GM23338 (cell line): ENCODE measurements at regions not wholly inside any gene's neighbourhood (a gene's known extent, or its start where the extent isn't known, plus 50 kb on each side); places are given as distances from the start of the nearest gene placed in this dataset.
A peak's percentile ranks its signal among the peaks of the same experiment; 100 is the strongest.

Source experiments
- ATAC-seq: fragments of 200-7000 bp; cut with Tn5 transposase; 3 replicates; pipeline ENCODE4 v1.9.1; 2020
- DNase-seq: peaks from one replicate; pipeline ENCODE4 v3.0.0-alpha.2; 2015; ENCODE audit warnings: low spot score
- H2AFZ ChIP-seq: fragments of 200-600 bp; sonication (generic); 2 replicates; pipeline ENCODE4 v1.8.0; 2016; ENCODE audit warnings: antibody characterized with exemption, mild to moderate bottlenecking, moderate library complexity
- H3F3A ChIP-seq: fragments of 200-600 bp; sonication (generic); replicated peaks from 2 replicates; pipeline ENCODE4 v1.8.0; 2017; ENCODE audit warnings: antibody characterized with exemption, mixed run types, low read depth
- H3K27ac ChIP-seq: fragments of 200-600 bp; sonication (generic); 2 replicates; pipeline ENCODE4 v1.6.1; 2016; ENCODE audit warnings: low read depth
- H3K27me3 ChIP-seq: fragments of 200-600 bp; sonication (generic); 2 replicates; pipeline ENCODE4 v1.8.0; 2016; ENCODE audit warnings: mild to moderate bottlenecking, mixed run types, moderate library complexity; ENCODE audit not compliant: insufficient read depth
- H3K36me3 ChIP-seq: fragments of 200-600 bp; sonication (generic); 2 replicates; pipeline ENCODE4 v1.8.0; 2016; ENCODE audit warnings: mild to moderate bottlenecking; ENCODE audit not compliant: insufficient read depth
- H3K4me1 ChIP-seq: fragments of 200-600 bp; sonication (generic); 2 replicates; pipeline ENCODE4 v1.8.0; 2016; ENCODE audit warnings: mild to moderate bottlenecking, moderate library complexity; ENCODE audit not compliant: insufficient read depth
- H3K4me2 ChIP-seq: fragments of 200-600 bp; sonication (generic); 2 replicates; pipeline ENCODE4 v1.7.1; 2017; ENCODE audit warnings: mixed run types
- H3K4me3 ChIP-seq: fragments of 200-600 bp; sonication (generic); 2 replicates; pipeline ENCODE4 v1.6.1; 2016; ENCODE audit warnings: mixed run types
- H3K79me2 ChIP-seq: fragments of 200-600 bp; sonication (generic); replicated peaks from 2 replicates; pipeline ENCODE4 v1.8.0; 2017; ENCODE audit warnings: mild to moderate bottlenecking; ENCODE audit not compliant: insufficient read depth
- H3K9me2 ChIP-seq: fragments of 200-600 bp; sonication (generic); 2 replicates; pipeline ENCODE4 v1.8.0; 2017; ENCODE audit not compliant: insufficient read depth
- H4K20me1 ChIP-seq: fragments of 200-600 bp; sonication (generic); replicated peaks from 2 replicates; pipeline ENCODE4 v1.8.0; 2017; ENCODE audit warnings: mild to moderate bottlenecking; ENCODE audit not compliant: insufficient read depth
- H3K27ac Mint-ChIP-seq: 2 replicates; pipeline ENCODE4 v1.8.0; 2020; ENCODE audit warnings: inconsistent platforms, mild to moderate bottlenecking, moderate library complexity, mixed read lengths
- H3K27me3 Mint-ChIP-seq: 3 replicates; pipeline ENCODE4 v1.8.0; 2022; ENCODE audit warnings: low read depth, mild to moderate bottlenecking, moderate library complexity, mixed read lengths, inconsistent platforms; ENCODE audit not compliant: insufficient read depth, poor library complexity
- H3K36me3 Mint-ChIP-seq: 3 replicates; pipeline ENCODE4 v1.8.0; 2021; ENCODE audit warnings: low read depth, mild to moderate bottlenecking, inconsistent platforms, moderate library complexity, mixed read lengths
- H3K4me1 Mint-ChIP-seq: 3 replicates; pipeline ENCODE4 v1.8.0; 2020; ENCODE audit warnings: mild to moderate bottlenecking, inconsistent platforms, mixed read lengths
- H3K4me3 Mint-ChIP-seq: 3 replicates; pipeline ENCODE4 v1.8.0; 2021; ENCODE audit warnings: moderate library complexity, mild to moderate bottlenecking, inconsistent platforms, mixed read lengths
- H3K9me3 Mint-ChIP-seq: 3 replicates; pipeline ENCODE4 v1.8.0; 2020; ENCODE audit warnings: moderate library complexity, mild to moderate bottlenecking, inconsistent platforms, mixed read lengths
- CREB1 ChIP-seq: fragments of 250-450 bp; sonication (Bioruptor Pico); IDR thresholded peaks from 2 replicates; pipeline ENCODE4 v1.5.0; 2020; ENCODE audit warnings: low read depth, mild to moderate bottlenecking, moderate library complexity
- EZH2 ChIP-seq: fragments of 200-600 bp; sonication (generic); IDR thresholded peaks from one replicate; pipeline ENCODE4 v1.8.0; 2017; ENCODE audit warnings: antibody characterized with exemption, mild to moderate bottlenecking, low read depth; ENCODE audit not compliant: unreplicated experiment
- EZH2phosphoT487 ChIP-seq: fragments of 200-600 bp; sonication (generic); IDR thresholded peaks from one replicate; pipeline ENCODE4 v1.8.1; 2018; ENCODE audit warnings: antibody characterized with exemption; ENCODE audit not compliant: unreplicated experiment
- JUNB ChIP-seq: IDR thresholded peaks from one replicate; pipeline ENCODE4 v1.6.1; 2016; ENCODE audit warnings: antibody characterized with exemption; ENCODE audit not compliant: unreplicated experiment
- NANOG ChIP-seq: IDR thresholded peaks from 2 replicates; pipeline ENCODE4 v1.6.1; 2016; ENCODE audit warnings: antibody characterized with exemption, borderline replicate concordance
- POLR2AphosphoS5 ChIP-seq: IDR thresholded peaks from 2 replicates; pipeline ENCODE4 v1.6.1; 2016; ENCODE audit warnings: antibody characterized with exemption, low read depth
- STAT1 ChIP-seq: IDR thresholded peaks from one replicate; pipeline ENCODE4 v1.6.1; 2016; ENCODE audit warnings: antibody characterized with exemption; ENCODE audit not compliant: unreplicated experiment
- ZNF114 ChIP-seq: fragments of 250-450 bp; sonication (Bioruptor Pico); IDR thresholded peaks from 2 replicates; pipeline ENCODE4 v1.5.0; 2020; ENCODE audit warnings: mild to moderate bottlenecking, moderate library complexity
- ZNF331 ChIP-seq: fragments of 250-450 bp; sonication (Bioruptor Pico); IDR thresholded peaks from 2 replicates; pipeline ENCODE4 v1.5.0; 2020; ENCODE audit warnings: low read depth, mild to moderate bottlenecking, moderate library complexity
- TF ChIP-seq, protein P1 (sequence below): IDR thresholded peaks from 2 replicates; pipeline ENCODE4 v1.6.1; 2016; ENCODE audit warnings: antibody characterized with exemption
- TF ChIP-seq, protein P2 (sequence below): fragments of 250-450 bp; sonication (Bioruptor Pico); IDR thresholded peaks from 2 replicates; pipeline ENCODE4 v1.5.0; 2020; ENCODE audit warnings: mild to moderate bottlenecking, moderate library complexity
- TF ChIP-seq, protein P3 (sequence below), 2 experiments: fragments of 200-600 bp in 1 of 2; sonication (generic) in 1 of 2; conservative IDR thresholded peaks; 2 replicates each; pipeline versions ENCODE4 v1.5.1 to v1.6.1; 2016 to 2017; ENCODE audit warnings: antibody characterized with exemption in 2 of 2, low read depth in 2 of 2, mild to moderate bottlenecking in 2 of 2, moderate library complexity in 1 of 2
- TF ChIP-seq, protein P4 (sequence below): IDR thresholded peaks from one replicate; pipeline ENCODE4 v1.6.1; 2018; ENCODE audit warnings: antibody characterized with exemption; ENCODE audit not compliant: unreplicated experiment

DNA sequence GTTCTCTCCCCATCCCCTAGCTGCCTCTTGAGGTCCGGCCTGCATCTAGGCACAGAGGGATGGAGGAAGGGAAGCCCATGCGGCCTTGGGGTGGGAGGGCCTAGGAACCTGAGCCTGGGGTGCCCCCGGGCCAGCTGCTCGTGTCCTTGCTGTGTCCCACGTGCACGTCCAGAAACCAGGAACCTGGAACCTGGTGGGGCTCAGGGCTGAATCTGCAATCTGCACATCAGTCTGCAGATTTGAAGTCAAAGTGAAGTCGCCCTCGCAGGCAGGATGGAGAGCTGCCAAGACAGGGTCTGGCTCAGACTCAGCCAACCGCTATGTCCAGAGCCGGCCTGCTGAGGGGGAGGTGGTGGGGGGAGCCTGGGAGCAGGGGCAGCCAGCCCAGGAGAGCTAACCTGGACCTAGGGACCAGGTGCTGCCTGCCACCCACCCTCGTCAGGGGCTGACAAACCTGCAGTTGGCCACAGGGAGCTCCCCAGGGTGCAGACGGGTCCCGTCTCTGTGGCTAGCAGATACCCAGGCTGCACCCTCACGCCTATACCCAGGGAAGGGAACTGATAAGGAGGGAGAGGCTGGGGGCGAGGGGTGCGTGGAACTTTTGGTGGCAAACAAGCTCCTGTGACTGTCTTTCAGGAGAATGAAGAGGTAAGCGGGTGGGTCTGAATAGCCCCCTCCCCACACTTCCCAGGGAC, 103.5 kb upstream of the SIMC1 start:
- H3K4me2 ChIP-seq: peak overlapping the region; percentile 92
- peaks cover 40% of the 10 kb centered on the region for H3K27me3 ChIP-seq
- H3K36me3 Mint-ChIP-seq: no peaks in the 10 kb centered on the region; the same call in 2 of the 3 replicates
- H3K4me1 ChIP-seq: no peaks in the 10 kb centered on the region; the same call in 1 of the 2 replicates
- no peaks in the 10 kb centered on the region for H3K9me2 ChIP-seq
- no peak overlapping the region for H3K27ac Mint-ChIP-seq
- TF ChIP-seq, protein P1, sequence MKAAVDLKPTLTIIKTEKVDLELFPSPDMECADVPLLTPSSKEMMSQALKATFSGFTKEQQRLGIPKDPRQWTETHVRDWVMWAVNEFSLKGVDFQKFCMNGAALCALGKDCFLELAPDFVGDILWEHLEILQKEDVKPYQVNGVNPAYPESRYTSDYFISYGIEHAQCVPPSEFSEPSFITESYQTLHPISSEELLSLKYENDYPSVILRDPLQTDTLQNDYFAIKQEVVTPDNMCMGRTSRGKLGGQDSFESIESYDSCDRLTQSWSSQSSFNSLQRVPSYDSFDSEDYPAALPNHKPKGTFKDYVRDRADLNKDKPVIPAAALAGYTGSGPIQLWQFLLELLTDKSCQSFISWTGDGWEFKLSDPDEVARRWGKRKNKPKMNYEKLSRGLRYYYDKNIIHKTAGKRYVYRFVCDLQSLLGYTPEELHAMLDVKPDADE: no peak
- TF ChIP-seq ZNF331 (CRISPR knock-in tag) (no peak), ZNF114 (CRISPR knock-in tag) (no peak), NANOG (no peak), POLR2AphosphoS5 (no peak), EZH2phosphoT487 (no peak), EZH2 (no peak), STAT1 (no peak), CREB1 (CRISPR knock-in tag) (no peak), JUNB (no peak)
- TF ChIP-seq, protein P2, sequence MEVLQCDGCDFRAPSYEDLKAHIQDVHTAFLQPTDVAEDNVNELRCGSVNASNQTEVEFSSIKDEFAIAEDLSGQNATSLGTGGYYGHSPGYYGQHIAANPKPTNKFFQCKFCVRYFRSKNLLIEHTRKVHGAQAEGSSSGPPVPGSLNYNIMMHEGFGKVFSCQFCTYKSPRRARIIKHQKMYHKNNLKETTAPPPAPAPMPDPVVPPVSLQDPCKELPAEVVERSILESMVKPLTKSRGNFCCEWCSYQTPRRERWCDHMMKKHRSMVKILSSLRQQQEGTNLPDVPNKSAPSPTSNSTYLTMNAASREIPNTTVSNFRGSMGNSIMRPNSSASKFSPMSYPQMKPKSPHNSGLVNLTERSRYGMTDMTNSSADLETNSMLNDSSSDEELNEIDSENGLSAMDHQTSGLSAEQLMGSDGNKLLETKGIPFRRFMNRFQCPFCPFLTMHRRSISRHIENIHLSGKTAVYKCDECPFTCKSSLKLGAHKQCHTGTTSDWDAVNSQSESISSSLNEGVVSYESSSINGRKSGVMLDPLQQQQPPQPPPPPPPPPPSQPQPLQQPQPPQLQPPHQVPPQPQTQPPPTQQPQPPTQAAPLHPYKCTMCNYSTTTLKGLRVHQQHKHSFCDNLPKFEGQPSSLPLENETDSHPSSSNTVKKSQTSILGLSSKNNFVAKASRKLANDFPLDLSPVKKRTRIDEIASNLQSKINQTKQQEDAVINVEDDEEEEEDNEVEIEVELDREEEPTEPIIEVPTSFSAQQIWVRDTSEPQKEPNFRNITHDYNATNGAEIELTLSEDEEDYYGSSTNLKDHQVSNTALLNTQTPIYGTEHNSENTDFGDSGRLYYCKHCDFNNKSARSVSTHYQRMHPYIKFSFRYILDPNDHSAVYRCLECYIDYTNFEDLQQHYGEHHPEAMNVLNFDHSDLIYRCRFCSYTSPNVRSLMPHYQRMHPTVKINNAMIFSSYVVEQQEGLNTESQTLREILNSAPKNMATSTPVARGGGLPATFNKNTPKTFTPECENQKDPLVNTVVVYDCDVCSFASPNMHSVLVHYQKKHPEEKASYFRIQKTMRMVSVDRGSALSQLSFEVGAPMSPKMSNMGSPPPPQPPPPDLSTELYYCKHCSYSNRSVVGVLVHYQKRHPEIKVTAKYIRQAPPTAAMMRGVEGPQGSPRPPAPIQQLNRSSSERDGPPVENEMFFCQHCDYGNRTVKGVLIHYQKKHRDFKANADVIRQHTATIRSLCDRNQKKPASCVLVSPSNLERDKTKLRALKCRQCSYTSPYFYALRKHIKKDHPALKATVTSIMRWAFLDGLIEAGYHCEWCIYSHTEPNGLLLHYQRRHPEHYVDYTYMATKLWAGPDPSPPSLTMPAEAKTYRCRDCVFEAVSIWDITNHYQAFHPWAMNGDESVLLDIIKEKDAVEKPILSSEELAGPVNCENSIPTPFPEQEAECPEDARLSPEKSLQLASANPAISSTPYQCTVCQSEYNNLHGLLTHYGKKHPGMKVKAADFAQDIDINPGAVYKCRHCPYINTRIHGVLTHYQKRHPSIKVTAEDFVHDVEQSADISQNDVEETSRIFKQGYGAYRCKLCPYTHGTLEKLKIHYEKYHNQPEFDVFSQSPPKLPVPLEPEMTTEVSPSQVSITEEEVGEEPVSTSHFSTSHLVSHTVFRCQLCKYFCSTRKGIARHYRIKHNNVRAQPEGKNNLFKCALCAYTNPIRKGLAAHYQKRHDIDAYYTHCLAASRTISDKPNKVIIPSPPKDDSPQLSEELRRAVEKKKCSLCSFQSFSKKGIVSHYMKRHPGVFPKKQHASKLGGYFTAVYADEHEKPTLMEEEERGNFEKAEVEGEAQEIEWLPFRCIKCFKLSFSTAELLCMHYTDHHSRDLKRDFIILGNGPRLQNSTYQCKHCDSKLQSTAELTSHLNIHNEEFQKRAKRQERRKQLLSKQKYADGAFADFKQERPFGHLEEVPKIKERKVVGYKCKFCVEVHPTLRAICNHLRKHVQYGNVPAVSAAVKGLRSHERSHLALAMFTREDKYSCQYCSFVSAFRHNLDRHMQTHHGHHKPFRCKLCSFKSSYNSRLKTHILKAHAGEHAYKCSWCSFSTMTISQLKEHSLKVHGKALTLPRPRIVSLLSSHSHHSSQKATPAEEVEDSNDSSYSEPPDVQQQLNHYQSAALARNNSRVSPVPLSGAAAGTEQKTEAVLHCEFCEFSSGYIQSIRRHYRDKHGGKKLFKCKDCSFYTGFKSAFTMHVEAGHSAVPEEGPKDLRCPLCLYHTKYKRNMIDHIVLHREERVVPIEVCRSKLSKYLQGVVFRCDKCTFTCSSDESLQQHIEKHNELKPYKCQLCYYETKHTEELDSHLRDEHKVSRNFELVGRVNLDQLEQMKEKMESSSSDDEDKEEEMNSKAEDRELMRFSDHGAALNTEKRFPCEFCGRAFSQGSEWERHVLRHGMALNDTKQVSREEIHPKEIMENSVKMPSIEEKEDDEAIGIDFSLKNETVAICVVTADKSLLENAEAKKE (CRISPR knock-in tag): no peak
- TF ChIP-seq, protein P3, sequence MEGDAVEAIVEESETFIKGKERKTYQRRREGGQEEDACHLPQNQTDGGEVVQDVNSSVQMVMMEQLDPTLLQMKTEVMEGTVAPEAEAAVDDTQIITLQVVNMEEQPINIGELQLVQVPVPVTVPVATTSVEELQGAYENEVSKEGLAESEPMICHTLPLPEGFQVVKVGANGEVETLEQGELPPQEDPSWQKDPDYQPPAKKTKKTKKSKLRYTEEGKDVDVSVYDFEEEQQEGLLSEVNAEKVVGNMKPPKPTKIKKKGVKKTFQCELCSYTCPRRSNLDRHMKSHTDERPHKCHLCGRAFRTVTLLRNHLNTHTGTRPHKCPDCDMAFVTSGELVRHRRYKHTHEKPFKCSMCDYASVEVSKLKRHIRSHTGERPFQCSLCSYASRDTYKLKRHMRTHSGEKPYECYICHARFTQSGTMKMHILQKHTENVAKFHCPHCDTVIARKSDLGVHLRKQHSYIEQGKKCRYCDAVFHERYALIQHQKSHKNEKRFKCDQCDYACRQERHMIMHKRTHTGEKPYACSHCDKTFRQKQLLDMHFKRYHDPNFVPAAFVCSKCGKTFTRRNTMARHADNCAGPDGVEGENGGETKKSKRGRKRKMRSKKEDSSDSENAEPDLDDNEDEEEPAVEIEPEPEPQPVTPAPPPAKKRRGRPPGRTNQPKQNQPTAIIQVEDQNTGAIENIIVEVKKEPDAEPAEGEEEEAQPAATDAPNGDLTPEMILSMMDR (conservative IDR thresholded peaks at IDR 0.05; ENCODE audit: low read depth in 2 of 2): no peak
- TF ChIP-seq, protein P4, sequence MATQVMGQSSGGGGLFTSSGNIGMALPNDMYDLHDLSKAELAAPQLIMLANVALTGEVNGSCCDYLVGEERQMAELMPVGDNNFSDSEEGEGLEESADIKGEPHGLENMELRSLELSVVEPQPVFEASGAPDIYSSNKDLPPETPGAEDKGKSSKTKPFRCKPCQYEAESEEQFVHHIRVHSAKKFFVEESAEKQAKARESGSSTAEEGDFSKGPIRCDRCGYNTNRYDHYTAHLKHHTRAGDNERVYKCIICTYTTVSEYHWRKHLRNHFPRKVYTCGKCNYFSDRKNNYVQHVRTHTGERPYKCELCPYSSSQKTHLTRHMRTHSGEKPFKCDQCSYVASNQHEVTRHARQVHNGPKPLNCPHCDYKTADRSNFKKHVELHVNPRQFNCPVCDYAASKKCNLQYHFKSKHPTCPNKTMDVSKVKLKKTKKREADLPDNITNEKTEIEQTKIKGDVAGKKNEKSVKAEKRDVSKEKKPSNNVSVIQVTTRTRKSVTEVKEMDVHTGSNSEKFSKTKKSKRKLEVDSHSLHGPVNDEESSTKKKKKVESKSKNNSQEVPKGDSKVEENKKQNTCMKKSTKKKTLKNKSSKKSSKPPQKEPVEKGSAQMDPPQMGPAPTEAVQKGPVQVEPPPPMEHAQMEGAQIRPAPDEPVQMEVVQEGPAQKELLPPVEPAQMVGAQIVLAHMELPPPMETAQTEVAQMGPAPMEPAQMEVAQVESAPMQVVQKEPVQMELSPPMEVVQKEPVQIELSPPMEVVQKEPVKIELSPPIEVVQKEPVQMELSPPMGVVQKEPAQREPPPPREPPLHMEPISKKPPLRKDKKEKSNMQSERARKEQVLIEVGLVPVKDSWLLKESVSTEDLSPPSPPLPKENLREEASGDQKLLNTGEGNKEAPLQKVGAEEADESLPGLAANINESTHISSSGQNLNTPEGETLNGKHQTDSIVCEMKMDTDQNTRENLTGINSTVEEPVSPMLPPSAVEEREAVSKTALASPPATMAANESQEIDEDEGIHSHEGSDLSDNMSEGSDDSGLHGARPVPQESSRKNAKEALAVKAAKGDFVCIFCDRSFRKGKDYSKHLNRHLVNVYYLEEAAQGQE: no peak
- no peaks in the 10 kb centered on the region for H3F3A ChIP-seq
- peaks cover 19% of the 10 kb centered on the region for H3K27me3 Mint-ChIP-seq
- H3K4me3 Mint-ChIP-seq: peak overlapping the region; percentile 73
- H4K20me1 ChIP-seq: no peaks in the 10 kb centered on the region
- no peaks in the 10 kb centered on the region for H3K79me2 ChIP-seq
- ATAC-seq (peak; percentile 41), DNase-seq (peak; percentile 25)
- no peak overlapping the region for H3K27ac ChIP-seq
- H3K9me3 Mint-ChIP-seq: no peaks in the 10 kb centered on the region; the same call in 2 of the 3 replicates
- peaks cover 16% of the 10 kb centered on the region for H3K4me1 Mint-ChIP-seq
- H3K36me3 ChIP-seq: no peaks in the 10 kb centered on the region
- peak overlapping the region; percentile 89; the same call in 1 of the 2 replicates for H2AFZ ChIP-seq
- H3K4me3 ChIP-seq: peak overlapping the region; percentile 73
